Hepatocyte (in vitro differentiated cells): ENCODE measurements at regions not wholly inside any gene's neighbourhood (a gene's known extent, or its start where the extent isn't known, plus 50 kb on each side); places are given as distances from the start of the nearest gene placed in this dataset.

Source experiments
- CTCF ChIP-seq: fragments of 200-600 bp; sonication (generic); IDR thresholded peaks from 2 replicates; pipeline ENCODE4 v1.5.1; 2016; ENCODE audit warnings: antibody characterized with exemption, mild to moderate bottlenecking; ENCODE audit not compliant: poor library complexity
- EZH2 ChIP-seq: fragments of 200-600 bp; sonication (generic); IDR thresholded peaks from 2 replicates; pipeline ENCODE4 v1.6.1; 2016; ENCODE audit warnings: antibody characterized with exemption, mild to moderate bottlenecking, borderline replicate concordance
- EZH2phosphoT487 ChIP-seq: fragments of 200-600 bp; sonication (generic); IDR thresholded peaks from one replicate; pipeline ENCODE4 v1.6.1; 2018; ENCODE audit warnings: antibody characterized with exemption, mild to moderate bottlenecking, low read depth, moderate library complexity; ENCODE audit not compliant: unreplicated experiment, severe bottlenecking

GRCh38 chr13:31441800-31442510 is 242.2 kb downstream of the B3GLCT start:
- TF ChIP-seq CTCF (no peak), EZH2 (no peak), EZH2phosphoT487 (no peak)
